HCT116 (cell line): ENCODE measurements at regions not wholly inside any gene's neighbourhood (a gene's known extent, or its start where the extent isn't known, plus 50 kb on each side); places are given as distances from the start of the nearest gene placed in this dataset.

Experiments used
- EZH2 ChIP-seq: fragments of 200-600 bp; sonication (generic); IDR thresholded peaks from 2 replicates; pipeline ENCODE4 v1.6.1; 2017; ENCODE audit warnings: antibody characterized with exemption, mixed run types
- EZH2phosphoT487 ChIP-seq: fragments of 200-600 bp; IDR thresholded peaks from 2 replicates; pipeline ENCODE4 v1.6.1; 2018; ENCODE audit warnings: antibody characterized with exemption, borderline replicate concordance
- TF ChIP-seq, protein P1 (sequence below), 3 experiments: fragments of 200-600 bp in 1 of 3; sonication (generic) in 1 of 3; IDR thresholded peaks in 2 of 3; conservative IDR thresholded peaks in 1 of 3; 2 replicates each; pipeline ENCODE4 v1.5.1; 2012 to 2017; ENCODE audit warnings: low read depth in 2 of 3, low read length in 2 of 3, antibody characterized with exemption in 1 of 3, borderline replicate concordance in 1 of 3, control low read depth in 1 of 3, mild to moderate bottlenecking in 1 of 3, mixed read lengths in 1 of 3, mixed run types in 1 of 3, moderate library complexity in 1 of 3; ENCODE audit not compliant: insufficient read depth in 1 of 3

DNA sequence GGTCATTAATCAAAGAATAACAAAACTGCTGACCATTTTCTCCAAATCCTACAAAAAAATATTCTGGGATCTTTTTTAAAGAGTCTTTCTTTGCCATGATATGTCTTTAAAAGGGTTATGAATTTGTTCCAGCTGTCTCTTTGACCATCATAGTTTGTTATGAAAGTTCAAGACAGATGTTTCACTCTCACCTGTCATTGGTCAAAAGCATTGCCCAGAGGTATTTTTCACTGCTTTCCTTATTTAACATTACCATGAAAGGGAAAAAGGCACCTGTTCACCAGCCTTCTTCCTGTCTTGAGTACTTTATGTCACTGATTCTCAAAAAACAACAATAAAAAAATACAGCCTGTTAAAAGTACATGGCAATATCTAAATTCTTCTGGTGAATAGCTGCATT, 643.8 kb downstream of the FAT4 start:
- TF ChIP-seq EZH2 (no peak), EZH2phosphoT487 (no peak)
- TF ChIP-seq, protein P1, sequence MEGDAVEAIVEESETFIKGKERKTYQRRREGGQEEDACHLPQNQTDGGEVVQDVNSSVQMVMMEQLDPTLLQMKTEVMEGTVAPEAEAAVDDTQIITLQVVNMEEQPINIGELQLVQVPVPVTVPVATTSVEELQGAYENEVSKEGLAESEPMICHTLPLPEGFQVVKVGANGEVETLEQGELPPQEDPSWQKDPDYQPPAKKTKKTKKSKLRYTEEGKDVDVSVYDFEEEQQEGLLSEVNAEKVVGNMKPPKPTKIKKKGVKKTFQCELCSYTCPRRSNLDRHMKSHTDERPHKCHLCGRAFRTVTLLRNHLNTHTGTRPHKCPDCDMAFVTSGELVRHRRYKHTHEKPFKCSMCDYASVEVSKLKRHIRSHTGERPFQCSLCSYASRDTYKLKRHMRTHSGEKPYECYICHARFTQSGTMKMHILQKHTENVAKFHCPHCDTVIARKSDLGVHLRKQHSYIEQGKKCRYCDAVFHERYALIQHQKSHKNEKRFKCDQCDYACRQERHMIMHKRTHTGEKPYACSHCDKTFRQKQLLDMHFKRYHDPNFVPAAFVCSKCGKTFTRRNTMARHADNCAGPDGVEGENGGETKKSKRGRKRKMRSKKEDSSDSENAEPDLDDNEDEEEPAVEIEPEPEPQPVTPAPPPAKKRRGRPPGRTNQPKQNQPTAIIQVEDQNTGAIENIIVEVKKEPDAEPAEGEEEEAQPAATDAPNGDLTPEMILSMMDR (IDR thresholded peaks at IDR 0.05 in 2 of 3, conservative IDR thresholded peaks at IDR 0.05 in 1 of 3; ENCODE audit: borderline replicate concordance in 1 of 3, insufficient read depth in 1 of 3, low read depth in 2 of 3, low read length in 2 of 3): no peak
